GM13977 (cell line): ENCODE measurements at regions not wholly inside any gene's neighbourhood (a gene's known extent, or its start where the extent isn't known, plus 50 kb on each side); places are given as distances from the start of the nearest gene placed in this dataset.

Source experiments
- DNase-seq: peaks from one replicate; pipeline ENCODE4 v3.0.0; 2012; ENCODE audit warnings: low spot score
- CTCF ChIP-seq: IDR thresholded peaks from 2 replicates; pipeline ENCODE4 v1.5.1; 2012; ENCODE audit warnings: mild to moderate bottlenecking, control low read depth; ENCODE audit not compliant: insufficient read depth; ENCODE audit errors: extremely low read depth, missing control alignments
- in situ Hi-C: fragments of 300-500 bp; cut with MboI; formaldehyde crosslinking; loops from one replicate; pipeline ENCODE4 v1.12.0; 2022; ENCODE audit warnings: low sequenced_read_pairs, low pct_unique_long_range_greater_than_20kb, mixed read lengths, inconsistent platforms; ENCODE audit not compliant: unreplicated experiment

- no peak for DNase-seq
- TF ChIP-seq CTCF = no peak
- in situ Hi-C loops = no loop called here
Measured at GRCh38 chr5:155540000-155540595, 526.5 kb downstream of the KIF4B start.

GRCh38 chr5:155546075-155546474, 532.5 kb downstream of the KIF4B start:
- no peak for TF ChIP-seq CTCF

GRCh38 chr5:155554500-155554899, 540.9 kb downstream of the KIF4B start:
- DNase-seq = no peak
- in situ Hi-C loops = no loop called here

More at GRCh38 chr5:155546075-155546474, 532.5 kb downstream of the KIF4B start:
- no peak for DNase-seq
- in situ Hi-C loops = no loop called here

GRCh38 chr5:155556222-155556621, 542.7 kb downstream of the KIF4B start:
- TF ChIP-seq CTCF = no peak
- no peak for DNase-seq
- in situ Hi-C loops = no loop called here

More at GRCh38 chr5:155554500-155554899, 540.9 kb downstream of the KIF4B start:
- no peak for TF ChIP-seq CTCF

GRCh38 chr5:155556700-155557099, 543.1 kb downstream of the KIF4B start:
- in situ Hi-C loops = no loop called here
- no peak for DNase-seq
- TF ChIP-seq CTCF = no peak

GRCh38 chr5:155562158-155562557, 548.6 kb downstream of the KIF4B start:
- DNase-seq = no peak
- in situ Hi-C loops = no loop called here
- no peak for TF ChIP-seq CTCF
